T-cell (primary cell): ENCODE measurements at regions not wholly inside any gene's neighbourhood (a gene's known extent, or its start where the extent isn't known, plus 50 kb on each side); places are given as distances from the start of the nearest gene placed in this dataset.

ENCODE experiments used
- ATAC-seq, 4 experiments: fragments of 200-7000 bp in 3 of 4; fragments of 150-1000 bp in 1 of 4; cut with Tn5 transposase; replicated peaks in 1 of 4; 1 replicate in 3 of 4; 2 replicates in 1 of 4; pipeline ENCODE4 v1.10.0; 2021; ENCODE audit warnings: moderate library complexity in 3 of 4, mild to moderate bottlenecking in 2 of 4, moderate number of reproducible peaks in 1 of 4
- CTCF ChIA-PET, 2 donors: fragments of 300-600 bp; sonication (Branson Sonifier 250); formaldehyde crosslinking; loops; one replicate each; lab custom pipeline; 2022; ENCODE audit warnings: antibody characterized with exemption in 2 of 2; lab: Charles Lee
- POLR2A ChIA-PET, 2 donors: fragments of 300-600 bp; sonication (Branson Sonifier 250); formaldehyde crosslinking; loops; one replicate each; lab custom pipeline; 2022; ENCODE audit warnings: antibody characterized with exemption in 2 of 2; lab: Charles Lee
- DNase-seq, 35 experiments: peaks; one replicate each; pipeline versions ENCODE4 v3.0.0 to v3.0.0-alpha.2; 2013 to 2023
- H3K27ac ChIP-seq: one replicate; pipeline ENCODE4 v1.5.1; 2013; ENCODE audit warnings: low read length
- H3K27me3 ChIP-seq, 2 experiments: replicated peaks in 1 of 2; 1 replicate in 1 of 2; 2 replicates in 1 of 2; pipeline versions ENCODE4 v1.6.1 to v1.7.0; 2013; ENCODE audit warnings: low read length in 1 of 2, mixed read lengths in 1 of 2; ENCODE audit not compliant: control insufficient read depth in 2 of 2, insufficient read depth in 2 of 2; ENCODE audit errors: extremely low read depth in 1 of 2
- H3K36me3 ChIP-seq, 2 donors: 1 replicate in 1 of 2; 2 replicates in 1 of 2; pipeline versions ENCODE4 v1.6.1 to v1.7.0; 2013; ENCODE audit warnings: low read length in 1 of 2; ENCODE audit not compliant: control insufficient read depth in 2 of 2, insufficient read depth in 1 of 2; ENCODE audit errors: extremely low read depth in 1 of 2
- H3K4me1 ChIP-seq, 2 experiments: 1 replicate in 1 of 2; 2 replicates in 1 of 2; pipeline versions ENCODE4 v1.6.1 to v1.7.0; 2013; ENCODE audit warnings: low read length in 2 of 2, mixed read lengths in 1 of 2; ENCODE audit not compliant: insufficient read depth in 2 of 2, control insufficient read depth in 1 of 2; ENCODE audit errors: extremely low read depth in 1 of 2
- H3K4me3 ChIP-seq, 2 donors: 1 replicate in 1 of 2; 2 replicates in 1 of 2; pipeline versions ENCODE4 v1.5.1 to v1.7.0; 2013; ENCODE audit warnings: mild to moderate bottlenecking in 2 of 2, low read length in 1 of 2, moderate library complexity in 1 of 2; ENCODE audit not compliant: control insufficient read depth in 1 of 2; ENCODE audit errors: extremely low read depth in 1 of 2
- H3K9me3 ChIP-seq: 2 replicates; pipeline ENCODE4 v1.7.0; 2013
- H3K27ac Mint-ChIP-seq, 2 donors: one replicate each; pipeline ENCODE4 v1.8.0; 2020 to 2021; ENCODE audit warnings: mild to moderate bottlenecking in 2 of 2, mixed read lengths in 2 of 2
- H3K27me3 Mint-ChIP-seq, 2 donors: one replicate each; pipeline ENCODE4 v1.8.0; 2021 to 2022; ENCODE audit warnings: mixed read lengths in 2 of 2
- H3K36me3 Mint-ChIP-seq: one replicate; pipeline ENCODE4 v1.8.0; 2021; ENCODE audit warnings: mixed read lengths
- H3K4me1 Mint-ChIP-seq, 3 donors: one replicate each; pipeline ENCODE4 v1.8.0; 2020 to 2022; ENCODE audit warnings: mixed read lengths in 3 of 3, mild to moderate bottlenecking in 1 of 3
- H3K4me3 Mint-ChIP-seq, 3 donors: one replicate each; pipeline ENCODE4 v1.8.0; 2020 to 2022; ENCODE audit warnings: mild to moderate bottlenecking in 3 of 3, mixed read lengths in 3 of 3, moderate library complexity in 3 of 3
- H3K9me3 Mint-ChIP-seq, 3 donors: one replicate each; pipeline ENCODE4 v1.8.0; 2020 to 2022; ENCODE audit warnings: mixed read lengths in 3 of 3
- WGBS: methylation state at CpG from one replicate; pipeline ENCODE4 v1.1.5; 2013; ENCODE audit warnings: missing lambda C conversion rate; ENCODE audit not compliant: insufficient coverage; 5-methylcytosine and 5-hydroxymethylcytosine counted together

- no peak for DNase-seq
- H3K4me3 ChIP-seq, result no peak overlapping the region
- no peaks in the 10 kb centered on the region for H3K27me3 ChIP-seq
- ChIA-PET CTCF (no interaction called here), POLR2A (no interaction called here)
- no peaks in the 10 kb centered on the region for H3K4me1 Mint-ChIP-seq
- no peak overlapping the region for H3K4me3 Mint-ChIP-seq
- H3K36me3 ChIP-seq, result no peaks in the 10 kb centered on the region
- 73% methylated on average over 1 of the region's 2 CpGs for WGBS
- H3K27me3 Mint-ChIP-seq, result no peaks in the 10 kb centered on the region
- no peaks in the 10 kb centered on the region for H3K9me3 ChIP-seq
- ATAC-seq, result no peak
- H3K36me3 Mint-ChIP-seq, result no peaks in the 10 kb centered on the region
- H3K4me1 ChIP-seq, result no peaks in the 10 kb centered on the region
- peaks cover 4 to 12% (median 10%) of the 10 kb centered on the region in 3 donors for H3K9me3 Mint-ChIP-seq
- no peak overlapping the region for H3K27ac Mint-ChIP-seq
- no peak overlapping the region for H3K27ac ChIP-seq
Measured at GRCh38 chr14:53525608-53526007, 372.5 kb upstream of the DDHD1 start.

GRCh38 chr14:53524391-53524790, 371.3 kb upstream of the DDHD1 start:
- Histone ChIP-seq H3K27me3 (no peaks in the 10 kb centered on the region), H3K4me1 (no peaks in the 10 kb centered on the region), H3K27ac (no peak overlapping the region), H3K9me3 (no peaks in the 10 kb centered on the region), H3K4me3 (no peak overlapping the region), H3K36me3 (no peaks in the 10 kb centered on the region)
- 20% methylated on average over 1 of the region's 4 CpGs for WGBS
- no peak for DNase-seq
- Mint-ChIP-seq H3K36me3 (no peaks in the 10 kb centered on the region), H3K9me3 (peaks cover 4 to 12% (median 9%) of the 10 kb centered on the region in 3 donors), H3K4me3 (no peak overlapping the region), H3K27me3 (no peaks in the 10 kb centered on the region), H3K4me1 (no peaks in the 10 kb centered on the region), H3K27ac (no peak overlapping the region)
- ChIA-PET POLR2A (no interaction called here), CTCF (no interaction called here)
- ATAC-seq, result no peak

DNA sequence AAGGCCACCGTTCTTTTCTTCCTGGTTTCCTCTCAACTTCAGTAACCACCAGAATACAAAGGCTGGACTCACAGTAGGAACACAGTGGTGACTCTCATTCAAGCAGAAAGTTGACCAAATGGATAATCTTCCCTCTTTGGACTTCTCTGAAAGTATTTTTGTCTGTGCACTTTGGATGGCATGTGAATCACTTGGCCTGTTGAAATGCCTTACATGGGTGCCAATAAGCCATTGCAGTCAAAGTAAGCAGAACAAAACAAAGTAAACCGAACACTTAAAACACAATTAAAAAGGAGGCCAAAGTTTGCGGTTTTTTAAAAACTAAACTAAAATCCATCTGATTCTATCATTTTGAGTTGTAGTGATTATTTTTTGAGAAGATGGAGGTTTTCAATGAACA, 370.1 kb upstream of the DDHD1 start:
- H3K4me3 Mint-ChIP-seq, result no peak overlapping the region
- ChIA-PET CTCF (no interaction called here), POLR2A (no interaction called here)
- 33% methylated on average over 1 of the region's 3 CpGs for WGBS
- H3K36me3 Mint-ChIP-seq, result no peaks in the 10 kb centered on the region
- Histone ChIP-seq H3K9me3 (no peaks in the 10 kb centered on the region), H3K27ac (no peak overlapping the region), H3K36me3 (no peaks in the 10 kb centered on the region), H3K4me1 (no peaks in the 10 kb centered on the region), H3K27me3 (no peaks in the 10 kb centered on the region), H3K4me3 (no peak overlapping the region)
- no peak for DNase-seq
- no peaks in the 10 kb centered on the region for H3K4me1 Mint-ChIP-seq
- no peaks in the 10 kb centered on the region for H3K27me3 Mint-ChIP-seq
- peaks cover 4 to 12% (median 6%) of the 10 kb centered on the region in 3 donors for H3K9me3 Mint-ChIP-seq
- no peak for ATAC-seq
- no peak overlapping the region for H3K27ac Mint-ChIP-seq

GRCh38 chr14:53520078-53520928, 367.2 kb upstream of the DDHD1 start:
- Mint-ChIP-seq H3K9me3 (peaks cover 4 to 6% (median 4%) of the 10 kb centered on the region in 3 donors), H3K36me3 (no peaks in the 10 kb centered on the region), H3K4me3 (no peak overlapping the region), H3K4me1 (no peaks in the 10 kb centered on the region), H3K27ac (no peak overlapping the region), H3K27me3 (no peaks in the 10 kb centered on the region)
- no peaks in the 10 kb centered on the region for H3K27me3 ChIP-seq
- no peak overlapping the region for H3K27ac ChIP-seq
- POLR2A ChIA-PET, result no interaction called here
- CTCF ChIA-PET, result no interaction called here
- no CpG with 5 or more reads among the region's 7 CpGs for WGBS
- DNase-seq (no peak), ATAC-seq (no peak)
- H3K9me3 ChIP-seq, result no peaks in the 10 kb centered on the region
- H3K4me3 ChIP-seq, result no peak overlapping the region
- no peaks in the 10 kb centered on the region for H3K4me1 ChIP-seq
- H3K36me3 ChIP-seq, result no peaks in the 10 kb centered on the region

DNA sequence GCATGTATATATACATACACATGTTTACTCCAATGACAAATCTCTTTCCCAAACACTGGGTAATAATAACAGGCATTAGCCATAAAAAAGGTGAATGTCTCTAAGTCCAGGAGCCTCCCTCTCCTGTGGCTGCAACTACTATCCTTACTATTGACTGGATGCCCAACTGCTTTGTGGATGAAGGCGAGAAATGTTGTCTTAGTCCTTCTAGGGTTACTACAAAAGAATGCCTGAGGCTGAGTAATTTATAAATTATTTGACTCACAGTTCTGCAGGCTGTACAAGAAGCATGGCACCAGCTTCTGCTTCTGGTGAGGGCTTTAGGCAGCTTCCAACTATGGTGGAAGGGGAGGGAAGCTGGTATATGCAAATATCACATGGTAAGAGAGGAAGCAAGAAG, 366.0 kb upstream of the DDHD1 start:
- H3K4me3 ChIP-seq, result no peak overlapping the region
- CTCF ChIA-PET, result no interaction called here
- no peaks in the 10 kb centered on the region for H3K4me1 Mint-ChIP-seq

GRCh38 chr14:53517270-53517960, 364.3 kb upstream of the DDHD1 start:
- ChIA-PET CTCF (no interaction called here), POLR2A (no interaction called here)
- WGBS, result 83% methylated on average over 2 of the region's 2 CpGs
- H3K36me3 ChIP-seq, result no peaks in the 10 kb centered on the region
- H3K9me3 ChIP-seq, result no peaks in the 10 kb centered on the region
- no peak overlapping the region for H3K4me3 Mint-ChIP-seq
- DNase-seq (no peak), ATAC-seq (no peak)
- no peak overlapping the region for H3K27ac Mint-ChIP-seq
- H3K4me1 Mint-ChIP-seq, result no peaks in the 10 kb centered on the region
- no peaks in the 10 kb centered on the region for H3K27me3 Mint-ChIP-seq
- no peaks in the 10 kb centered on the region for H3K4me1 ChIP-seq
- H3K9me3 Mint-ChIP-seq, result peaks cover 3 to 6% (median 5%) of the 10 kb centered on the region in 3 donors
- no peak overlapping the region for H3K27ac ChIP-seq
- no peaks in the 10 kb centered on the region for H3K27me3 ChIP-seq
- no peak overlapping the region for H3K4me3 ChIP-seq
- no peaks in the 10 kb centered on the region for H3K36me3 Mint-ChIP-seq

More for the DNA sequence above, 366.0 kb upstream of the DDHD1 start:
- H3K27ac Mint-ChIP-seq, result no peak overlapping the region
- no CpG with 5 or more reads among the region's 1 CpG for WGBS
- no peaks in the 10 kb centered on the region for H3K4me1 ChIP-seq
- H3K4me3 Mint-ChIP-seq, result no peak overlapping the region
- H3K27me3 ChIP-seq, result no peaks in the 10 kb centered on the region
- H3K36me3 ChIP-seq, result no peaks in the 10 kb centered on the region
- H3K36me3 Mint-ChIP-seq, result no peaks in the 10 kb centered on the region
- DNase-seq, result no peak
- peaks cover 4 to 6% (median 4%) of the 10 kb centered on the region in 3 donors for H3K9me3 Mint-ChIP-seq
- no peak for ATAC-seq
- H3K9me3 ChIP-seq, result no peaks in the 10 kb centered on the region
- H3K27ac ChIP-seq, result no peak overlapping the region
- H3K27me3 Mint-ChIP-seq, result no peaks in the 10 kb centered on the region
- POLR2A ChIA-PET, result interaction anchor here in 1 of 2 donors (0.5 kb wide), 1 partner anchor 570 kb away, joined by 19 read pairs; no protein-coding TSS in a partner anchor
